ENCODE measurements at regions not wholly inside any gene's neighbourhood (a gene's known extent, or its start where the extent isn't known, plus 50 kb on each side); places are given as distances from the start of the nearest gene placed in this dataset.
A peak's percentile ranks its signal among the peaks of the same experiment; 100 is the strongest.

- TF ChIP-seq, protein P1, sequence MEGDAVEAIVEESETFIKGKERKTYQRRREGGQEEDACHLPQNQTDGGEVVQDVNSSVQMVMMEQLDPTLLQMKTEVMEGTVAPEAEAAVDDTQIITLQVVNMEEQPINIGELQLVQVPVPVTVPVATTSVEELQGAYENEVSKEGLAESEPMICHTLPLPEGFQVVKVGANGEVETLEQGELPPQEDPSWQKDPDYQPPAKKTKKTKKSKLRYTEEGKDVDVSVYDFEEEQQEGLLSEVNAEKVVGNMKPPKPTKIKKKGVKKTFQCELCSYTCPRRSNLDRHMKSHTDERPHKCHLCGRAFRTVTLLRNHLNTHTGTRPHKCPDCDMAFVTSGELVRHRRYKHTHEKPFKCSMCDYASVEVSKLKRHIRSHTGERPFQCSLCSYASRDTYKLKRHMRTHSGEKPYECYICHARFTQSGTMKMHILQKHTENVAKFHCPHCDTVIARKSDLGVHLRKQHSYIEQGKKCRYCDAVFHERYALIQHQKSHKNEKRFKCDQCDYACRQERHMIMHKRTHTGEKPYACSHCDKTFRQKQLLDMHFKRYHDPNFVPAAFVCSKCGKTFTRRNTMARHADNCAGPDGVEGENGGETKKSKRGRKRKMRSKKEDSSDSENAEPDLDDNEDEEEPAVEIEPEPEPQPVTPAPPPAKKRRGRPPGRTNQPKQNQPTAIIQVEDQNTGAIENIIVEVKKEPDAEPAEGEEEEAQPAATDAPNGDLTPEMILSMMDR (conservative IDR thresholded peaks at IDR 0.05), result no peak
- peak overlapping the region; percentile 65 for H3K27ac ChIP-seq
Measured at GRCh38 chr5:61280761-61281427, 51.2 kb upstream of the ZSWIM6 start.

GRCh38 chr5:61281686-61282085 lies 50.4 kb upstream of the ZSWIM6 start:
- peak overlapping the region; percentile 65 for H3K27ac ChIP-seq
- TF ChIP-seq, protein P1 (conservative IDR thresholded peaks at IDR 0.05), result no peak
